Neuronal stem cell (in vitro differentiated cells): ENCODE measurements at regions not wholly inside any gene's neighbourhood (a gene's known extent, or its start where the extent isn't known, plus 50 kb on each side); places are given as distances from the start of the nearest gene placed in this dataset.
"Not testable (repeated sequence)": the region's sequence is repeated elsewhere in the genome, so short reads cannot be mapped to it uniquely, and the experiment has no call there.

Experiments
- DNase-seq: peaks from one replicate; pipeline ENCODE4 v3.0.0-alpha.2; 2013; ENCODE audit warnings: low spot score
- H2AFZ ChIP-seq: one replicate; pipeline ENCODE4 v1.6.1; 2013; ENCODE audit warnings: mild to moderate bottlenecking, low read length, inconsistent platforms
- H2AK5ac ChIP-seq: 2 replicates; pipeline ENCODE4 v1.6.1; 2013; ENCODE audit warnings: low read depth, mild to moderate bottlenecking, inconsistent platforms, low read length, moderate library complexity, mixed read lengths
- H2BK120ac ChIP-seq: 2 replicates; pipeline ENCODE4 v1.6.1; 2013; ENCODE audit warnings: low read depth, mild to moderate bottlenecking, inconsistent platforms, low read length, moderate library complexity, mixed read lengths
- H2BK12ac ChIP-seq: one replicate; pipeline ENCODE4 v1.6.1; 2013; ENCODE audit warnings: low read length, inconsistent platforms
- H2BK15ac ChIP-seq: 2 replicates; pipeline ENCODE4 v1.6.1; 2013; ENCODE audit warnings: mild to moderate bottlenecking, low read length, inconsistent platforms, mixed read lengths
- H2BK5ac ChIP-seq: one replicate; pipeline ENCODE4 v1.6.1; 2013; ENCODE audit warnings: inconsistent platforms, mild to moderate bottlenecking, low read length, moderate library complexity
- H3K14ac ChIP-seq: one replicate; pipeline ENCODE4 v1.6.1; 2013; ENCODE audit warnings: low read length, inconsistent platforms
- H3K18ac ChIP-seq: 2 replicates; pipeline ENCODE4 v1.6.1; 2013; ENCODE audit warnings: low read length, inconsistent platforms
- H3K23ac ChIP-seq: 2 replicates; pipeline ENCODE4 v1.6.1; 2013; ENCODE audit warnings: low read depth, mild to moderate bottlenecking, mixed read lengths, low read length, inconsistent platforms; ENCODE audit not compliant: poor library complexity
- H3K27ac ChIP-seq: replicated peaks from 3 replicates; pipeline ENCODE4 v1.5.1; 2013; ENCODE audit warnings: low read length, inconsistent platforms
- H3K27me3 ChIP-seq, 3 experiments: 2 replicates each; pipeline ENCODE4 v1.6.1; 2013; ENCODE audit warnings: low read length in 3 of 3, mild to moderate bottlenecking in 2 of 3, inconsistent platforms in 1 of 3, low read depth in 1 of 3, mixed read lengths in 1 of 3, moderate library complexity in 1 of 3; ENCODE audit not compliant: control insufficient read depth in 3 of 3, insufficient read depth in 3 of 3
- H3K36me3 ChIP-seq, 2 donors: replicated peaks in 1 of 2; 2 replicates each; pipeline ENCODE4 v1.6.1; 2013; ENCODE audit warnings: low read length in 2 of 2; ENCODE audit not compliant: control insufficient read depth in 2 of 2, insufficient read depth in 2 of 2
- H3K4ac ChIP-seq: 2 replicates; pipeline ENCODE4 v1.6.1; 2013; ENCODE audit warnings: inconsistent platforms, mild to moderate bottlenecking, low read length, moderate library complexity
- H3K4me1 ChIP-seq, 2 donors: 1 replicate in 1 of 2; 2 replicates in 1 of 2; pipeline ENCODE4 v1.6.1; 2013; ENCODE audit warnings: low read length in 2 of 2, low read depth in 1 of 2; ENCODE audit not compliant: control insufficient read depth in 2 of 2, insufficient read depth in 1 of 2
- H3K4me2 ChIP-seq: one replicate; pipeline ENCODE4 v1.6.1; 2013; ENCODE audit warnings: mild to moderate bottlenecking, low read length, inconsistent platforms; ENCODE audit not compliant: insufficient read depth, poor library complexity, severe bottlenecking
- H3K4me3 ChIP-seq, 2 donors: 2 replicates each; pipeline ENCODE4 v1.5.1; 2013; ENCODE audit warnings: low read length in 2 of 2, mild to moderate bottlenecking in 2 of 2, inconsistent platforms in 1 of 2, moderate library complexity in 1 of 2
- H3K79me1 ChIP-seq: one replicate; pipeline ENCODE4 v1.6.1; 2013; ENCODE audit warnings: low read depth, mild to moderate bottlenecking, inconsistent platforms, low read length, moderate library complexity
- H3K9ac ChIP-seq: one replicate; pipeline ENCODE4 v1.6.1; 2013; ENCODE audit warnings: mild to moderate bottlenecking, low read depth, low read length, inconsistent platforms; ENCODE audit not compliant: poor library complexity
- H3K9me3 ChIP-seq, 2 donors: replicated peaks in 1 of 2; 2 replicates each; pipeline versions ENCODE3 to v1.6.1; 2013; ENCODE audit warnings: low read length in 2 of 2, mild to moderate bottlenecking in 2 of 2, inconsistent platforms in 1 of 2, low read depth in 1 of 2, mixed read lengths in 1 of 2, moderate library complexity in 1 of 2; ENCODE audit not compliant: control insufficient read depth in 2 of 2, insufficient read depth in 1 of 2
- H4K8ac ChIP-seq: one replicate; pipeline ENCODE4 v1.6.1; 2013; ENCODE audit warnings: low read depth, mild to moderate bottlenecking, inconsistent platforms, low read length, moderate library complexity
- H4K91ac ChIP-seq: one replicate; pipeline ENCODE4 v1.6.1; 2013; ENCODE audit warnings: low read length, low read depth, mild to moderate bottlenecking, inconsistent platforms; ENCODE audit not compliant: poor library complexity
- WGBS, 2 donors: extraction: QIAGEN DNeasy Blood & Tissue Kit; methylation state at CpG; one replicate each; pipeline ENCODE4 v1.1.7; 2013; ENCODE audit warnings: missing lambda C conversion rate in 2 of 2, mixed read lengths in 1 of 2; ENCODE audit not compliant: insufficient read length in 2 of 2, insufficient replicate concordance in 1 of 2; ENCODE audit errors: extremely low coverage in 2 of 2; 5-methylcytosine and 5-hydroxymethylcytosine counted together

GRCh38 chr2:58334414-58334813 lies 93.3 kb upstream of the FANCL start:
- no peak overlapping the region for H3K9ac ChIP-seq
- no peaks in the 10 kb centered on the region for H3K36me3 ChIP-seq
- no CpG with 5 or more reads among the region's 5 CpGs for WGBS, 2 donors
- no peak overlapping the region for H3K4ac ChIP-seq
- no peak overlapping the region for H3K4me2 ChIP-seq
- H2AK5ac ChIP-seq, result no peak overlapping the region
- no peaks in the 10 kb centered on the region for H3K9me3 ChIP-seq
- H2AFZ ChIP-seq, result no peak overlapping the region
- DNase-seq, result no peak
- H3K79me1 ChIP-seq, result no peaks in the 10 kb centered on the region
- no peak overlapping the region for H3K4me3 ChIP-seq
- H3K27me3 ChIP-seq, result no peaks in the 10 kb centered on the region
- H3K14ac ChIP-seq, result no peak overlapping the region
- no peak overlapping the region for H2BK120ac ChIP-seq
- H3K27ac ChIP-seq, result no peak overlapping the region
- H2BK12ac ChIP-seq, result no peak overlapping the region
- H4K8ac ChIP-seq, result no peak overlapping the region
- no peak overlapping the region for H2BK15ac ChIP-seq
- no peak overlapping the region for H4K91ac ChIP-seq
- H2BK5ac ChIP-seq, result no peak overlapping the region
- no peaks in the 10 kb centered on the region for H3K4me1 ChIP-seq
- no peak overlapping the region for H3K23ac ChIP-seq
- H3K18ac ChIP-seq, result no peak overlapping the region

- H4K91ac ChIP-seq, H3K4me2 ChIP-seq, H3K4me1 ChIP-seq, H2BK12ac ChIP-seq, DNase-seq, H3K9ac ChIP-seq, H3K23ac ChIP-seq, H3K79me1 ChIP-seq, H2AK5ac ChIP-seq, H3K4ac ChIP-seq, H3K18ac ChIP-seq, H3K27me3 ChIP-seq, H2BK120ac ChIP-seq, H3K9me3 ChIP-seq, H3K36me3 ChIP-seq, H2AFZ ChIP-seq, H3K27ac ChIP-seq, H2BK5ac ChIP-seq, H3K14ac ChIP-seq, H4K8ac ChIP-seq, H2BK15ac ChIP-seq, H3K4me3 ChIP-seq: not testable (repeated sequence)
- no CpG with 5 or more reads among the region's 18 CpGs for WGBS, 2 donors
These were observed 84.3 kb upstream of the FANCL start for GRCh38 chr2:58325296-58325895.

GRCh38 chr2:58319481-58319880 lies 78.4 kb upstream of the FANCL start:
- Histone ChIP-seq H3K27ac (no peak overlapping the region), H4K91ac (no peak overlapping the region), H3K4ac (no peak overlapping the region), H2BK15ac (no peak overlapping the region), H3K79me1 (no peaks in the 10 kb centered on the region), H2BK120ac (no peak overlapping the region), H3K27me3 (no peaks in the 10 kb centered on the region), H2BK12ac (no peak overlapping the region), H2BK5ac (no peak overlapping the region), H3K36me3 (no peaks in the 10 kb centered on the region), H3K14ac (no peak overlapping the region), H3K4me1 (no peaks in the 10 kb centered on the region), H4K8ac (no peak overlapping the region), H3K9me3 (no peaks in the 10 kb centered on the region), H3K23ac (no peak overlapping the region), H3K9ac (no peak overlapping the region), H2AK5ac (no peak overlapping the region), H2AFZ (no peak overlapping the region), H3K4me3 (no peak overlapping the region), H3K4me2 (no peak overlapping the region), H3K18ac (no peak overlapping the region)
- no peak for DNase-seq
- WGBS, 2 donors, result no CpG with 5 or more reads among the region's 4 CpGs

- not testable (repeated sequence) for H3K9ac ChIP-seq, H3K9me3 ChIP-seq, H4K91ac ChIP-seq, H3K14ac ChIP-seq, H2AK5ac ChIP-seq, H3K18ac ChIP-seq, H3K36me3 ChIP-seq, H3K4me1 ChIP-seq, H3K4me2 ChIP-seq, H3K4me3 ChIP-seq, H2BK5ac ChIP-seq, H3K27me3 ChIP-seq, H3K23ac ChIP-seq, DNase-seq, H2BK15ac ChIP-seq, H2AFZ ChIP-seq, H3K27ac ChIP-seq, H3K4ac ChIP-seq, H4K8ac ChIP-seq, H2BK12ac ChIP-seq, H3K79me1 ChIP-seq, H2BK120ac ChIP-seq
- WGBS, 2 donors, result no CpG with 5 or more reads among the region's 7 CpGs
These were observed 77.8 kb upstream of the FANCL start for GRCh38 chr2:58318949-58319348.
